ENCODE measurements at regions not wholly inside any gene's neighbourhood (a gene's known extent, or its start where the extent isn't known, plus 50 kb on each side); places are given as distances from the start of the nearest gene placed in this dataset.

GRCh38 chr2:172674034-172674967, 61.3 kb upstream of the RAPGEF4 start:
- Histone ChIP-seq H3K4me3 (ENCODE audit: low read length) (no peak overlapping the region), H3K27ac (ENCODE audit: low read length) (no peak overlapping the region), H3K9me3 (ENCODE audit: control insufficient read depth, insufficient read depth, low read length) (no peaks in the 10 kb centered on the region), H3K4me1 (ENCODE audit: control insufficient read depth, insufficient read depth, low read length) (no peaks in the 10 kb centered on the region), H3K36me3 (ENCODE audit: control insufficient read depth, insufficient read depth, low read length) (no peaks in the 10 kb centered on the region), H3K27me3 (ENCODE audit: control insufficient read depth, insufficient read depth, low read length) (no peaks in the 10 kb centered on the region)
- H3K4me3 Mint-ChIP-seq: no peak overlapping the region
- no peak overlapping the region for H3K27ac Mint-ChIP-seq
- ATAC-seq (peak in 2 of 3 donors; percentile 48 to 54), DNase-seq (peak in 1 of 2 donors; percentile 49)
- H3K9me3 Mint-ChIP-seq: no peaks in the 10 kb centered on the region
- 50% methylated on average over 38 of the region's 39 CpGs for WGBS (ENCODE audit: insufficient coverage)
- intact Hi-C loops (cut with micrococcal nuclease): no loop called here
- no peaks in the 10 kb centered on the region for H3K36me3 Mint-ChIP-seq
- peaks cover 16 to 51% of the 10 kb centered on the region in 2 donors for H3K27me3 Mint-ChIP-seq (ENCODE audit: low read depth in 2 of 2)
- H3K4me1 Mint-ChIP-seq: peaks cover 0 to 12% of the 10 kb centered on the region in 2 donors
- TF ChIP-seq, protein P1, sequence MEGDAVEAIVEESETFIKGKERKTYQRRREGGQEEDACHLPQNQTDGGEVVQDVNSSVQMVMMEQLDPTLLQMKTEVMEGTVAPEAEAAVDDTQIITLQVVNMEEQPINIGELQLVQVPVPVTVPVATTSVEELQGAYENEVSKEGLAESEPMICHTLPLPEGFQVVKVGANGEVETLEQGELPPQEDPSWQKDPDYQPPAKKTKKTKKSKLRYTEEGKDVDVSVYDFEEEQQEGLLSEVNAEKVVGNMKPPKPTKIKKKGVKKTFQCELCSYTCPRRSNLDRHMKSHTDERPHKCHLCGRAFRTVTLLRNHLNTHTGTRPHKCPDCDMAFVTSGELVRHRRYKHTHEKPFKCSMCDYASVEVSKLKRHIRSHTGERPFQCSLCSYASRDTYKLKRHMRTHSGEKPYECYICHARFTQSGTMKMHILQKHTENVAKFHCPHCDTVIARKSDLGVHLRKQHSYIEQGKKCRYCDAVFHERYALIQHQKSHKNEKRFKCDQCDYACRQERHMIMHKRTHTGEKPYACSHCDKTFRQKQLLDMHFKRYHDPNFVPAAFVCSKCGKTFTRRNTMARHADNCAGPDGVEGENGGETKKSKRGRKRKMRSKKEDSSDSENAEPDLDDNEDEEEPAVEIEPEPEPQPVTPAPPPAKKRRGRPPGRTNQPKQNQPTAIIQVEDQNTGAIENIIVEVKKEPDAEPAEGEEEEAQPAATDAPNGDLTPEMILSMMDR (IDR thresholded peaks at IDR 0.05): no peak

- Mint-ChIP-seq H3K36me3 (no peaks in the 10 kb centered on the region), H3K27ac (no peak overlapping the region), H3K4me3 (no peak overlapping the region), H3K27me3 (ENCODE audit: low read depth in 2 of 2) (peaks cover 16 to 45% of the 10 kb centered on the region in 2 donors), H3K9me3 (no peaks in the 10 kb centered on the region), H3K4me1 (peaks cover 0 to 12% of the 10 kb centered on the region in 2 donors)
- intact Hi-C loops (cut with micrococcal nuclease): no loop called here
- Histone ChIP-seq H3K4me1 (ENCODE audit: control insufficient read depth, insufficient read depth, low read length) (no peaks in the 10 kb centered on the region), H3K9me3 (ENCODE audit: control insufficient read depth, insufficient read depth, low read length) (no peaks in the 10 kb centered on the region), H3K4me3 (ENCODE audit: low read length) (no peak overlapping the region), H3K27me3 (ENCODE audit: control insufficient read depth, insufficient read depth, low read length) (no peaks in the 10 kb centered on the region), H3K36me3 (ENCODE audit: control insufficient read depth, insufficient read depth, low read length) (no peaks in the 10 kb centered on the region), H3K27ac (ENCODE audit: low read length) (no peak overlapping the region)
- 71% methylated on average over 2 of the region's 3 CpGs for WGBS (ENCODE audit: insufficient coverage)
- DNase-seq: no peak
- TF ChIP-seq, protein P1 (IDR thresholded peaks at IDR 0.05): no peak
- ATAC-seq: no peak
These were observed 60.7 kb upstream of the RAPGEF4 start for GRCh38 chr2:172674968-172675303.

DNA sequence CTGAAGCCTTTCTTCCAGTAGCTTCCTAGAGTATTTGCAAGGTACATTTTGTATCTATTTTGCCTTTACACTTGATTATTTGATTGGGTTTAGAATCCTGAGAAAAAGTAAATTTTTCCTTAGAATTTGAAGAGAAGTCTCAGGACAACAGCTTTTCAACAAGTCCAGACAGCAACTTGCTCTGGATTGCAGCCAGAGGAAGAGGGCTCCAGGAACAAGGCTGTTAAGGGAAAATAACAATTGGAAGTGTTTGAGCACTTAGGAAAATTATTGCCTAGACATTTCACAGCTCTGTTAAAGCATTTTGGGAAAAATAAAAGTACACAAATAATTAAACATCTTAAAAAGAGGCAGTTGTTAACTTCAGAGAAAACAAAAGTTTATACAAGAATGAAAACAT, 58.3 kb upstream of the RAPGEF4 start:
- Mint-ChIP-seq H3K27ac (no peak overlapping the region), H3K36me3 (no peaks in the 10 kb centered on the region), H3K27me3 (ENCODE audit: low read depth in 2 of 2) (peaks cover 16 to 45% of the 10 kb centered on the region in 2 donors), H3K9me3 (peaks cover 0 to 2% of the 10 kb centered on the region in 2 donors), H3K4me3 (no peak overlapping the region), H3K4me1 (peaks cover 0 to 12% of the 10 kb centered on the region in 2 donors)
- no peaks in the 10 kb centered on the region for H3K36me3 ChIP-seq (ENCODE audit: control insufficient read depth, insufficient read depth, low read length)
- no peak overlapping the region for H3K27ac ChIP-seq (ENCODE audit: low read length)
- ATAC-seq: no peak
- DNase-seq: no peak
- intact Hi-C loops (cut with micrococcal nuclease): no loop called here
- no peaks in the 10 kb centered on the region for H3K27me3 ChIP-seq (ENCODE audit: control insufficient read depth, insufficient read depth, low read length)
- no peaks in the 10 kb centered on the region for H3K4me1 ChIP-seq (ENCODE audit: control insufficient read depth, insufficient read depth, low read length)
- TF ChIP-seq, protein P1 (IDR thresholded peaks at IDR 0.05): no peak
- no peaks in the 10 kb centered on the region for H3K9me3 ChIP-seq (ENCODE audit: control insufficient read depth, insufficient read depth, low read length)
- H3K4me3 ChIP-seq (ENCODE audit: low read length): no peak overlapping the region
